HEK293T (cell line): ENCODE measurements at regions not wholly inside any gene's neighbourhood (a gene's known extent, or its start where the extent isn't known, plus 50 kb on each side); places are given as distances from the start of the nearest gene placed in this dataset.
"Not testable (repeated sequence)": the region's sequence is repeated elsewhere in the genome, so short reads cannot be mapped to it uniquely, and the experiment has no call there.

Source experiments
- BHLHE40 ChIP-seq: fragments of 450-650 bp; IDR thresholded peaks from 2 replicates; pipeline ENCODE4 v1.6.1; 2016; ENCODE audit warnings: mild to moderate bottlenecking, moderate library complexity, borderline replicate concordance
- ELF4 ChIP-seq: fragments of 450-650 bp; IDR thresholded peaks from 2 replicates; pipeline ENCODE4 v1.6.1; 2017; ENCODE audit warnings: antibody characterized with exemption
- FOXA1 ChIP-seq: fragments of 450-650 bp; IDR thresholded peaks from 2 replicates; pipeline ENCODE4 v1.6.1; 2016; ENCODE audit warnings: mild to moderate bottlenecking
- FOXK2 ChIP-seq: fragments of 450-650 bp; IDR thresholded peaks from 2 replicates; pipeline ENCODE4 v1.6.1; 2016; ENCODE audit warnings: mild to moderate bottlenecking
- FOXM1 ChIP-seq: fragments of 450-650 bp; IDR thresholded peaks from 2 replicates; pipeline ENCODE4 v1.6.1; 2017; ENCODE audit warnings: mild to moderate bottlenecking, borderline replicate concordance
- HDGF ChIP-seq: fragments of 450-650 bp; IDR thresholded peaks from 2 replicates; pipeline ENCODE4 v1.6.1; 2017; ENCODE audit warnings: antibody characterized with exemption, borderline replicate concordance
- SP1 ChIP-seq: fragments of 450-650 bp; IDR thresholded peaks from 2 replicates; pipeline ENCODE4 v1.6.1; 2017
- TARDBP ChIP-seq: fragments of 450-650 bp; IDR thresholded peaks from 2 replicates; pipeline ENCODE4 v1.6.1; 2016
- ZNF384 ChIP-seq: fragments of 450-650 bp; IDR thresholded peaks from 2 replicates; pipeline ENCODE4 v1.6.1; 2016

- TF ChIP-seq SP1, HDGF, TARDBP, ELF4, FOXM1, FOXA1, FOXK2, BHLHE40, ZNF384: not testable (repeated sequence)
These were observed 92.4 kb upstream of the SH3BP4 start for GRCh38 chr2:234859330-234859872.
